RWPE1 (cell line): ENCODE measurements at regions not wholly inside any gene's neighbourhood (a gene's known extent, or its start where the extent isn't known, plus 50 kb on each side); places are given as distances from the start of the nearest gene placed in this dataset.

ENCODE experiments used
- CTCF ChIA-PET: fragments of 350-600 bp; sonication (Branson Sonifier 250); formaldehyde crosslinking; extraction: SDS; loops from one replicate; lab custom pipeline; 2021; lab: Yijun Ruan, JAX
- POLR2A ChIA-PET: fragments of 400-600 bp; formaldehyde crosslinking; extraction: SDS; loops from one replicate; lab custom pipeline; 2020; ENCODE audit warnings: antibody characterized with exemption; ENCODE audit not compliant: low non-redundant PET; lab: Yijun Ruan, JAX
- DNase-seq: peaks from one replicate; pipeline ENCODE4 v3.0.0; 2012; ENCODE audit warnings: low spot score
- H3K27ac ChIP-seq: fragments of 450-650 bp; 2 replicates; pipeline ENCODE4 v1.5.1; 2017
- TF ChIP-seq, protein P1 (sequence below): fragments of 450-650 bp; conservative IDR thresholded peaks from 2 replicates; pipeline ENCODE4 v1.5.1; 2017; ENCODE audit warnings: low read depth, mild to moderate bottlenecking

DNA sequence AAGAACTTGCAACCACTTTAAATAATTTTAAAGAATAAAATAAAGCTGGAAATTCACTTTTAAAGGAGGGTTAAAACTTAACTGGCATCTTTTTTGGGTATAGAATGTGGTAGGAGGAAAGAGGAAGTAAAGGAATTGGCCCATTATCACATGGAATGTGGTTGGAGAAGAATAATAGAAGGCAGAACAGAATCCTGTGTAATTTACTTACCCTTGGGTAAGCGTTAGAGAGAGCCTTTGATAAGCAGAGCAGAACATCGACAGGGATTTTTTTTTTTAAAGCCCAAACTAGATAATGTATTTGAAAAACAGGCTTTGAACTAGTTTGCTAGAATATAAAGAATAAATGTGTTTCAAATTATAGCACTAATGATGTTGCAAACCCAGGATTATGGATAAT is 199.8 kb upstream of the KIAA1217 start:
- TF ChIP-seq, protein P1, sequence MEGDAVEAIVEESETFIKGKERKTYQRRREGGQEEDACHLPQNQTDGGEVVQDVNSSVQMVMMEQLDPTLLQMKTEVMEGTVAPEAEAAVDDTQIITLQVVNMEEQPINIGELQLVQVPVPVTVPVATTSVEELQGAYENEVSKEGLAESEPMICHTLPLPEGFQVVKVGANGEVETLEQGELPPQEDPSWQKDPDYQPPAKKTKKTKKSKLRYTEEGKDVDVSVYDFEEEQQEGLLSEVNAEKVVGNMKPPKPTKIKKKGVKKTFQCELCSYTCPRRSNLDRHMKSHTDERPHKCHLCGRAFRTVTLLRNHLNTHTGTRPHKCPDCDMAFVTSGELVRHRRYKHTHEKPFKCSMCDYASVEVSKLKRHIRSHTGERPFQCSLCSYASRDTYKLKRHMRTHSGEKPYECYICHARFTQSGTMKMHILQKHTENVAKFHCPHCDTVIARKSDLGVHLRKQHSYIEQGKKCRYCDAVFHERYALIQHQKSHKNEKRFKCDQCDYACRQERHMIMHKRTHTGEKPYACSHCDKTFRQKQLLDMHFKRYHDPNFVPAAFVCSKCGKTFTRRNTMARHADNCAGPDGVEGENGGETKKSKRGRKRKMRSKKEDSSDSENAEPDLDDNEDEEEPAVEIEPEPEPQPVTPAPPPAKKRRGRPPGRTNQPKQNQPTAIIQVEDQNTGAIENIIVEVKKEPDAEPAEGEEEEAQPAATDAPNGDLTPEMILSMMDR: no peak
- ChIA-PET POLR2A (no interaction called here), CTCF (interaction anchor here (1.3 to 1.4 kb wide), 2 partner anchors 15 to 509 kb away, joined by 3 to 8 read pairs; no protein-coding TSS in a partner anchor)
- H3K27ac ChIP-seq: no peak overlapping the region
- DNase-seq: no peak

DNA sequence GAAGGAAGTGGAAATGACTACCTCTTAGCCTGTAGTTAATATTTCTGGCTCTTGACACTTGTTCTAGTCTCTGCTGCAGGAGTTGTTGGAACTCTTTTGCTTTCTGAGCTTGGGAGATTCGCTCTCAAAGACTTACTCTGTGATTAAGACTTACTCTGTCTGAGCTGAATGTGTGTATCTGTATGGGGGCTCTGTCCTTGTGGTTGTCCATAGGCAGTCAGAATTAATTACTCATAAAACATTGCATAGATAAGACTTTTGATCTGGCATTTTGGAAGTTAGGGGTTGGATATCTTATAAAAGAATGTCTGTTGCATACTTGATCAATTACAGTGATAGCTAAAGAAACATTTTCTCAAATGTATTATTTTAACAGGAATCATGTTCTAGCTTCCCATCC is 199.2 kb upstream of the KIAA1217 start:
- DNase-seq: no peak
- TF ChIP-seq, protein P1: no peak
- POLR2A ChIA-PET: no interaction called here
- CTCF ChIA-PET: interaction anchor here (1.3 kb wide), 1 partner anchor 509 kb away, joined by 3 read pairs; no protein-coding TSS in a partner anchor
- H3K27ac ChIP-seq: no peak overlapping the region

DNA sequence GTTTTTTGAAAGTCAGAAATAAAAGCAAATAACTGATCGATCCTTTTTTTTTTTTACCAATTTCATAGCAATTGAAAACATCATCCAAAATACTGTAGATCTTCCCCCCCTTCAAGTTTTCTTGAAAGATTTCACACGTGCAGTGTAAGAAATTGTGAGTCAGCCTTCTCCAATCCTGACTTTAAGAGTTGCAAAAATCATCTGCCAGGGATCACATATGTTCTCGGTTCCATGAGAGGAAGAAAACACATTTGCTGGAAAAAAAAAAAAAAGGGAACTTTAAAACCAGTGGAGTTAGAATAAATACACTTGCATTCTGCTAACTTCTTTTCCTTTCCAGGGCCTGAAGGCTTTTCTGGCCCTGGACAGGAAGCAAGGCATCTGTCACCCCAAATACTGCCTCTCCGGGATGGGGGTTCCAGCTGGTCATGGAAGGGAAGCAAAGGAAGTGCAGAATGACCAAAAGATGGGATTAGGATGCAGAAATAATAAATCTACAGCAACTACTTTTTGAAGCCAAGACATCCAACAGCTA is 198.4 kb upstream of the KIAA1217 start:
- TF ChIP-seq, protein P1: no peak
- POLR2A ChIA-PET: no interaction called here
- no peak for DNase-seq
- CTCF ChIA-PET: interaction anchor here (1.5 kb wide), 1 partner anchor 16 kb away, joined by 5 read pairs; no protein-coding TSS in a partner anchor
- H3K27ac ChIP-seq: no peak overlapping the region

DNA sequence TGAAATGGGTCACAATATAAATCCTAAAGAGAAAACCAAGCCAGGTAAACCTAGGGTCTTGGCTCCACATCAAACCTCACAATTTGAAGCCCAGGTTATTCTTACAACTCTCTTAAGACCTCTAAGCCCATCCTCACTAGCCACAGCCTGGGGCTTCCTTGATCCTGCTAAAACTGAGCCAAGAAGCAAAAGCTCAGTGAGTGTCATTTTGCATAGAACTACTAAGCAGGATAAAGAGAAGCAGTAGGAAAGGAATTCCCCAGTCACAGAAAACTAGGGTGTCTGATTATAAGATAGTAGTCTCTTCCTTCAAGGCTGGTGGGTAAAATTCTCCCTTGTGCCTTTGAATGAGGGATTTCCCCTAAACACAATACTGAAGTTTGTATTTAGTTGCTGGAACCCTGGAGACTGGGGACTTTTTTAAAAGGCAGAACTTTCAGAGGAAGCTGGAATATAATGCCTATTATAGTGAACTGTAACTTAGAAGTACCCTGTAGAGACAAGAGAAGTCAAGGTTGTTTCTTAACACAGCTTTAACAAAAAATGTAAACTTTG is 196.6 kb upstream of the KIAA1217 start:
- CTCF ChIA-PET: no interaction called here
- H3K27ac ChIP-seq: no peak overlapping the region
- POLR2A ChIA-PET: no interaction called here
- no peak for DNase-seq
- TF ChIP-seq, protein P1: no peak

DNA sequence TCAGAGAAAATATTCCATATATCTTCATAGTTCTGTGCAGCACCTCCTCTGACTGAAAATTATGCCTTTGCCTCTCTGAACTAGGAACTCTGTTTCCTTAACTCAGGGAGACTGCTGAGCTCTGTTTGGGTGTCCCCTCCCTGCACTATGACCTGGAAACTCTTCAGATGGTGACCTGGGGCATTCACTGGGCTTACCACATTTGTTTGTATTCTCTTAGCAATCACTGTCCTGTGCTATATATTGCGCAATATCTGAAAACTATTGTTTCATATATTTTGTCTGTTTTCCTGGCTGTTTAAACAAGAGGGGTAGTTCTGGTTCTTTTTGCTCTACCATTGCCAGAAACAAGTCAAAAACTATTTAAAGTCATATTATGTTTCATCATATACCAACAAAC is 181.8 kb upstream of the KIAA1217 start:
- H3K27ac ChIP-seq: no peak overlapping the region
- ChIA-PET CTCF (no interaction called here), POLR2A (no interaction called here)
- no peak for DNase-seq
- TF ChIP-seq, protein P1: no peak

DNA sequence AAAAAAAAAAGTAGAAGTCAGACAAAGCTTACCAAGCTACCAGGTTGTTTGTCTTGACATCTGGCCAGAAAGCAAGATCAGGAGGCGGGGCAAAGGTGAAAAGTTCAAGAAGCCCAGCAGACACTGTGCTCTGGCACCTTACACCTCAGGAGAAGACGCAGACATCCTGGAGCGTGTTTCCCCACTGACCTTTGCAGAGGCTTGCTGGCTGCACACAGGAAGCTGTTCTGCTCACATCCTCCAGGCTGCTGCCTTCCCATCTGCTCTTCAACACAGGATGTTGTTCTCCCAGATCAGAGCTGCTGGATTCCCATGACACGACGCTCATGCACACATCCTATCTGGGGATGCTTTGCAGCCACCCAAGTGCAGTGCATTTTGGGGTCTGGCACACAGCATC is 174.4 kb upstream of the KIAA1217 start:
- ChIA-PET POLR2A (no interaction called here), CTCF (no interaction called here)
- no peak overlapping the region for H3K27ac ChIP-seq
- no peak for DNase-seq
- TF ChIP-seq, protein P1: no peak
